Mucosa of descending colon (tissue), 3 donors: ENCODE measurements at regions not wholly inside any gene's neighbourhood (a gene's known extent, or its start where the extent isn't known, plus 50 kb on each side); places are given as distances from the start of the nearest gene placed in this dataset.

Source experiments
- ATAC-seq: fragments of 200-7000 bp; cut with Tn5 transposase; one replicate; pipeline ENCODE4 v1.9.1; 2020; ENCODE audit warnings: mild to moderate bottlenecking, moderate library complexity
- DNase-seq, 3 donors: peaks; one replicate each; pipeline ENCODE4 v3.0.0-alpha.2; 2020
- H3K36me3 ChIP-seq: fragments of 200-600 bp; one replicate; pipeline ENCODE4 v1.8.0; 2021; ENCODE audit warnings: low read depth, mild to moderate bottlenecking
- H3K4me1 ChIP-seq: fragments of 200-600 bp; one replicate; pipeline ENCODE4 v1.8.0; 2021; ENCODE audit warnings: low read depth, mild to moderate bottlenecking
- H3K4me3 ChIP-seq: fragments of 200-600 bp; one replicate; pipeline ENCODE4 v1.8.0; 2021; ENCODE audit warnings: mild to moderate bottlenecking
- H3K9me3 ChIP-seq: fragments of 200-600 bp; one replicate; pipeline ENCODE4 v1.8.0; 2021; ENCODE audit warnings: mild to moderate bottlenecking
- intact Hi-C, 2 donors: fragments of 100-400 bp; cut with DNase I in 1 of 2; cut with micrococcal nuclease in 1 of 2; formaldehyde crosslinking; loops; one replicate each; pipeline versions ENCODE4 v1.11.0 to v1.11.1; 2022; cut with DNase I, micrococcal nuclease
- TF ChIP-seq, protein P1 (sequence below): fragments of 200-600 bp; IDR thresholded peaks from one replicate; pipeline ENCODE4 v1.8.0; 2022; ENCODE audit warnings: antibody characterized with exemption, mild to moderate bottlenecking
- donor health status: DM: no; HTN: no; CAD: no; lungs with moderate emphysema.
- donor health status: DM: no; HTN: no; CAD: no.
- donor health status: DM: no; HTN: yes; CAD: no.

- TF ChIP-seq, protein P1, sequence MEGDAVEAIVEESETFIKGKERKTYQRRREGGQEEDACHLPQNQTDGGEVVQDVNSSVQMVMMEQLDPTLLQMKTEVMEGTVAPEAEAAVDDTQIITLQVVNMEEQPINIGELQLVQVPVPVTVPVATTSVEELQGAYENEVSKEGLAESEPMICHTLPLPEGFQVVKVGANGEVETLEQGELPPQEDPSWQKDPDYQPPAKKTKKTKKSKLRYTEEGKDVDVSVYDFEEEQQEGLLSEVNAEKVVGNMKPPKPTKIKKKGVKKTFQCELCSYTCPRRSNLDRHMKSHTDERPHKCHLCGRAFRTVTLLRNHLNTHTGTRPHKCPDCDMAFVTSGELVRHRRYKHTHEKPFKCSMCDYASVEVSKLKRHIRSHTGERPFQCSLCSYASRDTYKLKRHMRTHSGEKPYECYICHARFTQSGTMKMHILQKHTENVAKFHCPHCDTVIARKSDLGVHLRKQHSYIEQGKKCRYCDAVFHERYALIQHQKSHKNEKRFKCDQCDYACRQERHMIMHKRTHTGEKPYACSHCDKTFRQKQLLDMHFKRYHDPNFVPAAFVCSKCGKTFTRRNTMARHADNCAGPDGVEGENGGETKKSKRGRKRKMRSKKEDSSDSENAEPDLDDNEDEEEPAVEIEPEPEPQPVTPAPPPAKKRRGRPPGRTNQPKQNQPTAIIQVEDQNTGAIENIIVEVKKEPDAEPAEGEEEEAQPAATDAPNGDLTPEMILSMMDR = no peak
- Histone ChIP-seq H3K9me3 (no peaks in the 10 kb centered on the region), H3K4me1 (no peaks in the 10 kb centered on the region), H3K4me3 (no peak overlapping the region), H3K36me3 (no peaks in the 10 kb centered on the region)
- ATAC-seq = no peak
- no peak for DNase-seq
- intact Hi-C loops = loop anchor here (2.0 to 5.0 kb wide), 2 partner anchors 231 to 237 kb away; no protein-coding TSS in a partner anchor
These were observed 61.0 kb downstream of the GTPBP8 start for GRCh38 chr3:113051787-113052186.

- intact Hi-C loops = loop anchor here in 1 of 2 donors (5.0 kb wide), 1 partner anchor 229 kb away; no protein-coding TSS in a partner anchor
- Histone ChIP-seq H3K9me3 (no peaks in the 10 kb centered on the region), H3K36me3 (no peaks in the 10 kb centered on the region), H3K4me1 (no peaks in the 10 kb centered on the region), H3K4me3 (no peak overlapping the region)
- no peak for DNase-seq
- no peak for ATAC-seq
- TF ChIP-seq, protein P1 = no peak
These were observed 62.4 kb downstream of the GTPBP8 start for GRCh38 chr3:113053169-113053568.

- no peaks in the 10 kb centered on the region for H3K9me3 ChIP-seq
- no peak overlapping the region for H3K4me3 ChIP-seq
- H3K36me3 ChIP-seq = no peaks in the 10 kb centered on the region
- DNase-seq (no peak), ATAC-seq (no peak)
- TF ChIP-seq, protein P1 = no peak
- H3K4me1 ChIP-seq = no peaks in the 10 kb centered on the region
- intact Hi-C loops = loop anchor here in 1 of 2 donors (5.0 kb wide), 1 partner anchor 228 kb away; no protein-coding TSS in a partner anchor
These were observed 63.8 kb downstream of the GTPBP8 start for GRCh38 chr3:113054552-113054951.

DNA sequence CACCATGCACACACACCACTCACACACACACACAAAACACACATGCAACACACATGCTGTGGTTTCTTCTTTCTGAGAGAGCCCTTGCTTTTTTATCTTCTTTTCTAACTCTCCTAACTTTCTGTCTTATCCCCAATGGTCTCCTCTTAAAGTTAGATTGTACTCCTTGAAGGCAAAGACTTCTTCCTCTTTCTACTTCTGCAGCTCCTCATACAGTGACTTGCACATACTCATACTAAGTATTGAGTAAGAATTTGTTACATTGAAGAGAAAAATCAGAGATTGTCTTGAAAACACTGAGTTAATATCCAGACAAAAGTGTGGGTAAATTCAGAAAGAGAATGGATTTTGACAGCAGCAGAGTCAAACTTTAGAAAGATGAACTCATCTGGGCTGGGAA is 64.4 kb downstream of the GTPBP8 start:
- no peaks in the 10 kb centered on the region for H3K9me3 ChIP-seq
- TF ChIP-seq, protein P1 = no peak
- DNase-seq = no peak
- no peaks in the 10 kb centered on the region for H3K36me3 ChIP-seq
- intact Hi-C loops = no loop called here
- no peak overlapping the region for H3K4me3 ChIP-seq
- H3K4me1 ChIP-seq = no peaks in the 10 kb centered on the region
- no peak for ATAC-seq

GRCh38 chr3:113055961-113056360 is 65.2 kb downstream of the GTPBP8 start:
- Histone ChIP-seq H3K9me3 (no peaks in the 10 kb centered on the region), H3K4me1 (no peaks in the 10 kb centered on the region), H3K36me3 (no peaks in the 10 kb centered on the region), H3K4me3 (no peak overlapping the region)
- ATAC-seq (no peak), DNase-seq (no peak)
- TF ChIP-seq, protein P1 = no peak
- intact Hi-C loops = no loop called here

DNA sequence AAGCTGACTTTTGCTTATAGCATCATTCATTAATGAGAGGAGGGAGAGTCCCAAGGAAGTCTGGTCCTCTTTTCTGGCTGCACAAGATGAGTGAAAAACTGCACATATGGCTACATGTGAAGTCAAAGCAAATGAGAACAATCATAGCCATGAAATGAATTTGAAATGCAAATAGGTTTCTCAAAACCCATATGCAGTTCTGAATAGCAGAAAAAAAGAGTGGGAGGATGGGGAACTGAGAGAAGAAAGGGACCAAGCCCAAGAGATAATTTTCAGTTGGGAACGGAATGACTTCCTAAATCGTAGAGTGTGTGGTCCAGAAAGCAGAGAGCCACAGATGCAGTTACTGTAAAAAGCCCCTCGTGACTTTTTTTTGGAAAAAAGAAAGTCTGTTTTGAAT is 66.3 kb downstream of the GTPBP8 start:
- TF ChIP-seq, protein P1 = no peak
- H3K9me3 ChIP-seq = no peaks in the 10 kb centered on the region
- no peaks in the 10 kb centered on the region for H3K36me3 ChIP-seq
- no peak for ATAC-seq
- intact Hi-C loops = no loop called here
- no peak overlapping the region for H3K4me3 ChIP-seq
- no peak for DNase-seq
- no peaks in the 10 kb centered on the region for H3K4me1 ChIP-seq
